HFFc6 (cell line): ENCODE measurements at regions not wholly inside any gene's neighbourhood (a gene's known extent, or its start where the extent isn't known, plus 50 kb on each side); places are given as distances from the start of the nearest gene placed in this dataset.
A peak's percentile ranks its signal among the peaks of the same experiment; 100 is the strongest.

Experiments
- DNase-seq: peaks from one replicate; pipeline ENCODE4 v3.0.0-alpha.2; 2018
- H3K27ac Mint-ChIP-seq: 2 replicates; pipeline ENCODE4 v1.8.0; 2020; ENCODE audit warnings: mild to moderate bottlenecking, mixed read lengths
- H3K27me3 Mint-ChIP-seq: 2 replicates; pipeline ENCODE4 v1.8.0; 2021; ENCODE audit warnings: mild to moderate bottlenecking, moderate library complexity, mixed read lengths; ENCODE audit not compliant: insufficient read depth
- H3K36me3 Mint-ChIP-seq: 2 replicates; pipeline ENCODE4 v1.8.0; 2021; ENCODE audit warnings: low read depth, mixed read lengths
- H3K4me1 Mint-ChIP-seq: 2 replicates; pipeline ENCODE4 v1.8.0; 2020; ENCODE audit warnings: low read depth, mixed read lengths
- H3K4me3 Mint-ChIP-seq: 2 replicates; pipeline ENCODE4 v1.8.0; 2020; ENCODE audit warnings: mild to moderate bottlenecking, moderate library complexity, mixed read lengths
- H3K9me3 Mint-ChIP-seq: 2 replicates; pipeline ENCODE4 v1.8.0; 2020; ENCODE audit warnings: mild to moderate bottlenecking, mixed read lengths
- TF ChIP-seq, protein P1 (sequence below): fragments of 200-600 bp; sonication (generic); IDR thresholded peaks from 2 replicates; pipeline ENCODE4 v1.5.0; 2021; ENCODE audit warnings: antibody characterized with exemption, mild to moderate bottlenecking

DNA sequence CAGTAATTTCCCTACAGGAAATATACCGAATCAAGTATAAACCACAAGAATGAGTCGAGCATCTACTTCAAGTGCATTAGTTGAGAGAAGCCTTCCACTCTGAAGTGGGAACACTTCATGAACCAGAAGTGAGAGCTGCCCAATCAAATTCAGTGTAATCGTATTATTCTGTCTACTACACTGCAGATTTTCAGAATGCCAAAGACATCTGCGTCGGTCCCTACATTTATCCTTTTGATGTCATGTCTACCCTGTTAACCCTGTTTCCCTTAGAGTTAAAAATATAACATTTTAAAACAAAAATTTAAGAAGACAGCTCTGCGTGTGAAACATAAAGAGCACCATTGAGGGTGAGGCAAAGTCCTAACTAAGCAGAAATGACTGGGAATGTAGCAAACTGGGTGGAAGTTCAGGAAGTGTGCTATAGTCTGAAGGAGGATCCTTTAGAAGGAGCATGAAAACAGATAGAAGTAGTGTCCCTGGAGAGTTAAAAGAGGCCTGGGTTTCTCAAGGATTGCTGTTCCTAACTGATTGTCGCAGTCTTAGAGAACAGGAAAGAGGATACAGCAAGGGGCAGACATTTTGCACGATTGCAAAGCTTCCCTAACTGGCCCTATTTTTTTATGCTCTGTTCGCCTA lies 291.2 kb downstream of the PTPRC start:
- Mint-ChIP-seq H3K27me3 (no peaks in the 10 kb centered on the region; the same call in 1 of the 2 replicates), H3K9me3 (no peaks in the 10 kb centered on the region), H3K27ac (peak overlapping the region; percentile 89), H3K4me1 (peaks cover 48% of the 10 kb centered on the region), H3K36me3 (peaks cover 11% of the 10 kb centered on the region), H3K4me3 (peak overlapping the region; percentile 83)
- TF ChIP-seq, protein P1, sequence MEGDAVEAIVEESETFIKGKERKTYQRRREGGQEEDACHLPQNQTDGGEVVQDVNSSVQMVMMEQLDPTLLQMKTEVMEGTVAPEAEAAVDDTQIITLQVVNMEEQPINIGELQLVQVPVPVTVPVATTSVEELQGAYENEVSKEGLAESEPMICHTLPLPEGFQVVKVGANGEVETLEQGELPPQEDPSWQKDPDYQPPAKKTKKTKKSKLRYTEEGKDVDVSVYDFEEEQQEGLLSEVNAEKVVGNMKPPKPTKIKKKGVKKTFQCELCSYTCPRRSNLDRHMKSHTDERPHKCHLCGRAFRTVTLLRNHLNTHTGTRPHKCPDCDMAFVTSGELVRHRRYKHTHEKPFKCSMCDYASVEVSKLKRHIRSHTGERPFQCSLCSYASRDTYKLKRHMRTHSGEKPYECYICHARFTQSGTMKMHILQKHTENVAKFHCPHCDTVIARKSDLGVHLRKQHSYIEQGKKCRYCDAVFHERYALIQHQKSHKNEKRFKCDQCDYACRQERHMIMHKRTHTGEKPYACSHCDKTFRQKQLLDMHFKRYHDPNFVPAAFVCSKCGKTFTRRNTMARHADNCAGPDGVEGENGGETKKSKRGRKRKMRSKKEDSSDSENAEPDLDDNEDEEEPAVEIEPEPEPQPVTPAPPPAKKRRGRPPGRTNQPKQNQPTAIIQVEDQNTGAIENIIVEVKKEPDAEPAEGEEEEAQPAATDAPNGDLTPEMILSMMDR = no peak
- DNase-seq = peak; percentile 32

DNA sequence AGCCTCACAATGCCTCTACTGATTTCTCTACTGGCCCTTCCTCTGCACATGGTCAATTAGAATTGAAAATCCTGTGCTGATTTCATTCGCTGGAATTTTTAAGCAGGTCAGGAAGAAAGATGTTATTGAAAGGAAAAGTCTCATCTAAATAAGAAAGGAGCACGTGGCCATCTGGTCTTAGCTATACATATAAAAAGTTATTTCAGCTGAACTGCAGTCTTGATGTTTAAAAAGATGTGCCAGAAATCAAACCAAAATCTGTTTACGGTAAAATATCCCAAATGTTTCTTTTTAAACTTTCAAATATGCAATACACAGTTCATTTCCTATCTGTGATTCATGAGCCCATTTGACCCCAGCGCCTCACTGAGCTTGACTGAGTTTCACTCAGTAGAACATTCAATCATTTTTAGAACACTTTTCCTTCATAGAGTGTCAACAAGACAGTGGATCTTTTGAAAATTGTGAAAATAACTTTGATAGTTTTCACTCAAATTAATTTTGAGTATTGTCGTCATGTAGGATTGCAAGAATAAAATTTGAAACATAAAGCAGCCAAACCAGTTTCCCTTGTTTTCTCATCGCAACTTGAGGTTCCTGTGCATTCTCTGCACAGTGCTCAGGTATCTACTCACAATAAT lies 293.6 kb downstream of the PTPRC start:
- TF ChIP-seq, protein P1 = no peak
- peaks cover 19% of the 10 kb centered on the region for H3K36me3 Mint-ChIP-seq
- DNase-seq = no peak
- no peaks in the 10 kb centered on the region; the same call in 1 of the 2 replicates for H3K27me3 Mint-ChIP-seq
- H3K27ac Mint-ChIP-seq = peak overlapping the region; percentile 78
- H3K4me3 Mint-ChIP-seq = peak overlapping the region; percentile 87
- peaks cover 52% of the 10 kb centered on the region for H3K4me1 Mint-ChIP-seq
- no peaks in the 10 kb centered on the region for H3K9me3 Mint-ChIP-seq

DNA sequence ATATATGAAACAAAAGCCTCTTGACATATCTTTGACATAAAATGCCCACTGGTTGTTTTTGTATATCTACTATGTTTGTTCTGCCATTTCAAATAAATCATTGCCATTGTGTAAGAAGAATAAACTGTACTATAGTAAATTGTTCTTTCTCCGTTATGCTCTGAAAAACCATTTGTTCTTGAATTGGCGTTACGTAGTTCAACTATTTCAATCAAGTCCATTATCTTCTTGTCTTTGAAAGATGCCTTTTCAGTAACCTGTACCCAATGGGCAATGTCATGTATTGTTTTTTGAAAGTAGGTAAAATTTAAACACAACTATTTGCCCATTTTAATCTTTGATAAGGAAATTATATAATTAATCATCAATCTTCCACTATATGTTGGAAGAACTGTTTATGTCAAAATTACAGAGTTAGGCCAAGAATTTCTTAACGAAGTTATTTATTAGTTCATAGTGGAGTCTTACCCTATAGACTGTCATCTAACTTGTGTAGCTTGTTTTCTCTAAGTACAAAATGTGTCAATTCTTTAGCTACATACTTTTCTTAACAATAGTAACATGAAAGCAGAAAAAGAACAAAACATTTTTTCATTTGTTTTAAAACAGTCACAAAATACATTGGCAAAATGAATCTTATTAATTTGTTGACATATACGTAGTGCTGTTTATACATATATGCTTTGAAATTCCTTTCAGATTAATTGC lies 294.8 kb downstream of the PTPRC start:
- TF ChIP-seq, protein P1 = no peak
- Mint-ChIP-seq H3K4me3 (no peak overlapping the region), H3K36me3 (peaks cover 19% of the 10 kb centered on the region), H3K9me3 (no peaks in the 10 kb centered on the region), H3K4me1 (peaks cover 56% of the 10 kb centered on the region), H3K27me3 (no peaks in the 10 kb centered on the region; the same call in 1 of the 2 replicates), H3K27ac (no peak overlapping the region)
- no peak for DNase-seq

DNA sequence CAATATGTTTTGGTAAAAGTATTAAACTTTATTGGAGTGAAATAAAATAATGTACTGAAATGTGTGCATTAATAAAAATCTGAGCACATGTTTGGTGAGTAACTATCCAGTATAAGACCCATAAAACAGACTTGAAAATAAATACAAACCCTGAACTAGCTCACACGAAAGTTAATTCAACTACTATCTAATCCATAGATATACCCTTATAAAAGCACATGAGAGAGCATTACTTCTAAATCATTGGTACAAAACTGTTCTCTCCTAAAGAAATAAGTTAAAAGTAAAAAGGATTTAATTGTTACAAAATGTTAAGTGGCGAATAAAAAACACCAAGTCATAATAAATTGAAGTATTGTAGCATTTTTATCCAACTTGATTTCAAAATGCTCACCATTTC lies 295.6 kb downstream of the PTPRC start:
- TF ChIP-seq, protein P1 = no peak
- H3K27ac Mint-ChIP-seq = no peak overlapping the region
- no peaks in the 10 kb centered on the region; the same call in 1 of the 2 replicates for H3K27me3 Mint-ChIP-seq
- no peaks in the 10 kb centered on the region for H3K9me3 Mint-ChIP-seq
- no peak for DNase-seq
- peaks cover 50% of the 10 kb centered on the region for H3K4me1 Mint-ChIP-seq
- H3K36me3 Mint-ChIP-seq = peaks cover 19% of the 10 kb centered on the region
- H3K4me3 Mint-ChIP-seq = no peak overlapping the region

DNA sequence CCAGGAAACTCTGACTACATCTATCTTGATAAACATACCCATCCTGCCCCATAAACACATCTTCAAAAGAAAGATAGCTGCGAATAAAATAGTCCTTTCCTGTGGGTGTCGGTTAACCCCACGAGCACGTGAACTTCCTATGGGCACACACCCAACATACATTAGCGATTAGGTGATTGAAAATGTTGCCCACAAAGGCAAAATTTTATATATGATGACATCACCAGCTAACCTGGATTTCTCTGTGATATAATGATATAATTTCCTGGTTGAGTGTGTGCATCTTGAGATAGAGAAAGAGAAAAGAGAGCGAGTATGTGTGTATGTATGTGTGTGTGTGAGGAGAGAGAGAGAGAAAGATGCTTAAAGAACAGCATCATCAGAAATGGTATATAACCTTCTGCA lies 296.1 kb downstream of the PTPRC start:
- no peaks in the 10 kb centered on the region for H3K9me3 Mint-ChIP-seq
- H3K4me1 Mint-ChIP-seq = peaks cover 45% of the 10 kb centered on the region
- no peaks in the 10 kb centered on the region; the same call in 1 of the 2 replicates for H3K27me3 Mint-ChIP-seq
- peak; percentile 38 for DNase-seq
- H3K27ac Mint-ChIP-seq = no peak overlapping the region
- peaks cover 19% of the 10 kb centered on the region for H3K36me3 Mint-ChIP-seq
- TF ChIP-seq, protein P1 = no peak
- H3K4me3 Mint-ChIP-seq = no peak overlapping the region
